GM18508 (cell line): ENCODE measurements at regions not wholly inside any gene's neighbourhood (a gene's known extent, or its start where the extent isn't known, plus 50 kb on each side); places are given as distances from the start of the nearest gene placed in this dataset.
A peak's percentile ranks its signal among the peaks of the same experiment; 100 is the strongest.

ENCODE experiments used
- ATAC-seq: cut with Tn5 transposase; IDR thresholded peaks from one replicate; pipeline ENCODE4 v1.9.1; 2021; ENCODE audit warnings: moderate number of reproducible peaks; ENCODE audit not compliant: insufficient read depth, unreplicated experiment

DNA sequence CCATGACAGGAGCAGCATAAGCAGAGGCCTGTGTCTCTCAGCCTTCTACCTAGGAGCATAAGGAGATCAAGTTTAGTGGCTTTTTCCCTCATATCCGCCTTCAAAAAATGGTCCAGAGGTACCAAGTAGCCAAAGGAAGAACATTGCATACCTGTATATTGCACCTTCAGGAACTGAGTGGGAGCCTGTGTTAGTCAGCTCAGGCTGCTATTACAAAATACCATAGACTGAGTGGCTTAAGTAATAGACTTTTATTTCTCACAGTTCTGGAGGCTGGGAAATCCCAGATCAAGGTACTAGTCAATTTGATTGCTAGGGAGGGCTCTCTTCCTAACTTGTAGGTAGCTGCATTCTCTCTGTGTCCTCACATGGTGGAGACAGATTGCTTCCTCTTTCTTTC lies 597.4 kb upstream of the PTGER4 start:
- ATAC-seq: no peak

DNA sequence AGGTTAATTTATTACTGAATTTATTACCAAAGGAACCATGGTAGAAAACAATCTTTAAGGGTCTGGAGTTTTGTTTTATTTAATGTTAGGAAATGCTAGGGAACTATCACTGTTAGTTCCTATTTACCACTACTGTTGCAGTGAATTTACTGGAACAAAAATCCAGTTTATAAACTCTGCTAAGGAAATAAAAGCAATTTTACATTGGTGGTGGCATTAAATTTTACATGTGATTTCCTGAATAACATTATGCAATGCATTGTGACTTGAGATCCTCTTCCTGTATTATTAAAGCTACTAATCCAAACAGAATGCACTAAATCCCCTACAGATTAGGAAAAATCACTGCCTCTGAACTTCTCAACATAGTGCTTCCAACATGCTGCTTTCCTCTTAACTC lies 599.5 kb upstream of the PTGER4 start:
- ATAC-seq: no peak

DNA sequence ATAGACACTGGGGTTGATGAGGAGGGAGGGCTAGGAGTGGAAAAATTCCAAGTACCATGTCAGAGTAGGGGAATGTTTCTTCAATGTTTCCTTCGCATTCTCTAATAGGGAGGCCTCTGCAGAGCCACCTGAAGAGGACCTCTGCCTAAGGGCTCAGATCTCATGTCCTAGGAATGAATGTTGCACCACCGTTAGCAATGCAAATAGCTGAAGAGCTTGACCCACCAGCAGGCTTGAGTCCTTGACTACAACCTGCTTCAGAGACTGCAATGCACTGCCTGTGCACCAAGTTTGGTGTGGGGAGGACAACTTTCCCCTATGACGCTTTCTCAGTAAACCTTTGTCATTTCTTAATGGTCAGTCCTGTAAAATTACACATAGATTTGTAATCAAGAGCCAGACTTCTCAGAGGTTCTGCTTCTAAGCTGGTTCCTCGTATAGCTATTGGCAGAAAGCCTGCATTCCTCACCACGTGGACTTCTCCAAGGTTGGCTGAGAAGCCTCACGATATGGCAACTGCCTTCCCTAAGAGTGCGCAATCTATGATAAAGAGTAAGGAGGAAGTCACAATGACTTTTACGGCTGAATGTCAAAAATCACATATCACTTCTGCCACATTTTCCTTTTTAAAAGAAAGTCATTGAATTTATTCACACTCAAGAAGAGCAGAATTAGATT lies 600.7 kb upstream of the PTGER4 start:
- no peak for ATAC-seq

DNA sequence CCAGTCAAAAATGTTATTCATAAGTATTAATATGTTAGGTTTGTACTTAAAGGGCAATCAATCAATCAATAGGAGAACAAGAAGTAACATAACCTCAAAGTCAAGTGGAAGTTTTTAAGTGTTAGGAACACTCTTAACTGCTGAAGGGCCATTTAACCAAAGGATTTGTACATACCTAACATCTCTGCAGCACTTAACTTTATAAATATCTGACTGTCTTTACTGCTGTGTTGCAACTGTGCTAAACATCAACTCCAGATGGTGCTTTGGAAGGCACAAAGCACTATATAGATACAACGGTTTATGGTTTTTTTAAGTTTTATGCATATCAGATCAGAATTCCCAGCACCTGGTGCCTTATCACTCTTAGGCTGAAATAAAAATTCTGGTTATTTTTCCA lies 604.9 kb upstream of the PTGER4 start:
- ATAC-seq: no peak

DNA sequence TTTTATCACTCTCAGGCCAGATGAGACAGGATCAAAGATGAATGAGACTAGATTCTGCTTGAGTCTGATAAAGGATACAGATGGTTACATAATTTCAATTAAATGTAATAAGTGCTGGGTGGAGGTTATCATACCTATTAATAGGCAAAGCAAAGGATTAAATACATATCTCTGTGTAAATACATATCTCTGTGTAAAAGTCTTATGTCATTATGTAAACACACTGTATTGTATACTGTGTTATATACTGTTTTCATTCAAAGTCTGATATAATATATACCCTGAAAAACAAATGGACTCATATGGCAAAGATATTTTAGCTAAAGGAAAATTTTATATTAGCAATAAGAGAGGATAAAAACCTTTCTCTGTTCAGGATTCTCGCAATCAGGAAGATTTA lies 605.8 kb upstream of the PTGER4 start:
- ATAC-seq: no peak

DNA sequence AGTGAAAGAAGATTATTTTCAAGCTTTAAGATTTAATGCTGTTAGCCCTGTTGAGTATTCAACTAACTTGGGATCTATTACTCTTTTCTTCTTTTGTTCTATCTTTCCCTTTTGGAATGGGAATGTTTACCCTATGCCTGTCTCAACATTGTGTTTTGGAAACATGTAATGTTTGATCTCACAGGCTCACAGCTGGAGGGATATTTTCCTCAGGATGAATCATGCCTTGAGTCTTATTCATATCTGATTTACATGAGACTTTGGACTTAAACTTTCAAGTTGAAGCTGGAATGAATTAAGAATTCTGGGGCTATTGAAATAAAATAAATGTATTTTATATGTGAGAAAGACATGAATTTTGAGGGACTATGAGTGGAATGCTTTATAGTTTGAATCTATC lies 607.8 kb upstream of the PTGER4 start:
- ATAC-seq: no peak

DNA sequence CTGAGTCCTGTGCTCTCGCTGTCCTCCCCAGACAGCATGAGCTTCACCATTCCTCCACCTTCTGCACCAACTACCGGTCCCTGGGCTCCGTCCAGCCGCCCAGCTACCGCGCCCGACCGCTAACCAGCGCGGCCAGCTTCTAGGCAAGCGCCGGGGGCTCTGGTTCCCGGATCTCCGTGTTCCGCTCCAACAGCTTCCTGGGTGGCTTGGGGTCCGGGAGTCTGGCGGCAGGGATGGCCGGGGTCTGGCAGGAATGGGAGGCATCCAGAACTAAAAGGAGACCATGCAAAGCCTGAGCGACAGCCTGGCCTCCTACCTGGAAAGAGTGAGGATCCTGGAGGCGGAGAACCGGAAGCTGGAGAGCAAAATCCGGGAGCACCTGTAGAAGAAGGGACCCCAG lies 613.1 kb upstream of the PTGER4 start:
- no peak for ATAC-seq

DNA sequence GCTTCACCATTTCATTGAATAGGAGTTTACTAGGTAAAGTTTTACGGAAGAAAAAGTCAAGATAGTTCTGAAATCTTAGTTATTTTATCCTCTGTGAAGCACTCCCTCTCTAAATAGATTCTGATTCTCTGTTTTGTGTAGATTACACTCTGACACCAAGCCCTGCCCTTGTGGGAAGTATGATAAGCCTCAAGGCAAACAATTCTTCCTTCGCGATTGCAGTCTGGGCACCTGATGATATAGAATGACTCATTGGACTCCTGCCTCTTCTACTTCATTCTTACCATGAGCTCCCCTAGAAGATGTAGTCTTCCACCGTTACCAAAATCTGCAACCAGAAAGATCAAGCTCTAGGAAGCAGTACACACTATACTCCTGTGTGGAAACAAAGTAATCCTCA lies 626.9 kb upstream of the PTGER4 start:
- no peak for ATAC-seq

DNA sequence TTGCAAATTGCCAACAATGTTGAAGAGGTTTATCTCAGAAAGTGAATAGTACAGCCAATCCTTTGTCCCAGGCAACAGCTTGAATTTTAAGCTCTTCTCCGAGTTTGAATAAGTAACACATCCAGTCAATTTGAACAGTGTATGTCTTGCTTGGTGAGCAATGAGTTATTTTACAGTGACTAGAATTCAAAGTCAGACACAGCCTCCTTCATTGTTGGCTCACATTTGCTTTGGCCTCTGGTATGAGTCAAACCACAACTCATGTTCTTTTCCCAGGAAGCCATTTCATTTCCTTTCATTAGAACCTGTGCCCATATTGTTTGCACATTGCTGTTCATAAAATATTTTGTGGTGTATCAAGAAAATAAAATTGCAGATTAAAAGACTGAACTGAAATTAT lies 622.0 kb upstream of the DAB2 start:
- no peak for ATAC-seq

DNA sequence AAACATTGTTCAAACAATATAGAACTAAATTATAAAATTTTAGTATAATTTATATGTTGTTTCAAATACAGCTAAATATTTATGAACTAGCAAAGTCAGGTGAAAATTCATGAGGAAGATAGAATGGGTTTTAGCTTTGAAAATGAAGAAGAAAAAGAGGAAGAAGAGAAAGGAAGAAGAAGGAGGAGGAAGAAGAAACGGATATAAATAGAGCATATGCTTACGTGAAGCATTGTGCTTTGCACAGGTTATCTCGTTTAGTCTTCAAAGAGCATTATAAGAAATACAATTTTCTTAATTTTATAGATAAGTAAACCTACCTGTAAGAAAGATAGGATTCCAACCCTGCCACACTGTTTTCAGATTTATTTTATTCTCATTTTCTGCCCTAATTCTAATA lies 620.6 kb upstream of the DAB2 start:
- ATAC-seq: no peak

DNA sequence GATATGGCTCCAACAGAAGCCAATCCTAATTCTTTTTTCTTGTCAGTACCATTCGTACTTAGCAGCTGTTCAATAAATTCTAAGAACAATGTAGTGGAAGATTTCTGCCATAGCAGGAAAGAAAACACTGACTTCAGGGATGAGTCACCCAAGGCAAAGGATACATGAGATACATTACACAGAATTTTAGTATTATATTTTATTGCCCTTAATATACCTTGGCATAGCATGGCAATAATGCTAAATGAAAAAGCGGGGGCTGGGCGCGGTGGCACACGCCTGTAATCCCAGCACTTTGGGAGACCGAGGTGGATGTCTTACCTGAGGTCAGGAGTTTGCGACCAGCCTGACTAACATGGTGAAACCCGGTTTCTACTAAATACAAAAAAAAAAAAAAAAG lies 619.1 kb upstream of the DAB2 start:
- ATAC-seq: no peak

DNA sequence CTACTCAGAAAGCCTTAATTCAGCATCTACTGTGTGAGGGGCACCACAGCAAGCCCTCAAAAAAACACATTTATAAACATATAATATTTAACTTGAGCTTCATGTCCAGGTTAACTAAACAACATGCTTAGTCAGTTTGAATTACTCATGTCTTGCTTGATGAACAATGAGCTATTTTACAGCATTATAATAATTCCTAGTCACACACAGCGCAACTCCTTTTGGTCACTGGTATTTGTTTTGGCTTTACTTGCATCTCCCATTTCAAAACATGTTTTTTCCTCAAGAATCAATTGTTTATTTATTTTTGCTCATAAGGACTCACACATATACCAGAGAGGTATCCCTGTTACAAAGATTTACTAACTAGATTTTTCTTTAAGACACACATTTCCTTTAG lies 616.7 kb upstream of the DAB2 start:
- no peak for ATAC-seq

DNA sequence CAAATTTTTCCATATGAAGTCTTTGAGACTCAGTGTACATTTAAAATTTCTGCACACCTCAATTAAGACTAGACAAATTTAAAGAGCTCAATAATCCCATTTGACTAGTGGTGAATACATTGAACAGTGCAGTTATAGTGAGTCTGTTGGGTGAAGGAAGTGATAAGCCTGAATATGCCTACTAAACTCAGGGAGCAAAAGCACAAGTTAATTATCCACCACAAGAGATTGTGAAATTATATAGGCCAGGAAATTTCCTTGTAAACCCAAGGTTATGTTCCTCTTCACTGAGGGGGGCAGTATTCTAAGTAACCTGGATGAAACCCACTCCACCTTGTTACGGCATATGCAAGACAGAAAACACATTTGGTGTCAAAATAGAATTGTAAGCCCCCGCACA lies 612.9 kb upstream of the DAB2 start:
- ATAC-seq: no peak

DNA sequence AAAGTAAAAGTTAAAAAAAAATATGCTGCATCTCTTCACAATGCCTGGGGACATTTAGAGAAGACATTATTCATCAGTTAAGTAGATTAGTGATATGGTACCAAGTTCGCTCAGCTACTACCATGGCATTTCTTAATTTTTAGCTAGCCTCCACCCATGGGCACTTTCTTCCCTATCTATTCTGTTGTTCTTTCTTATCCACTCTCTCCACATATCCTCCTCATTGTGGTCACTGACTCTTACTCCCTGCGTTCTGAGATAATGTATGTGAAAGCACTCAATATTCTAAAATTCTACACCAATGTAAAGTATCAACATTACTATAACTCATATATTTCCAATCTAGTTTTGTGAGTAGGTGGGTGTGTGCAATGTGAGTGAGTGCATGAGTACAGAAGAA lies 609.7 kb upstream of the DAB2 start:
- ATAC-seq: no peak

DNA sequence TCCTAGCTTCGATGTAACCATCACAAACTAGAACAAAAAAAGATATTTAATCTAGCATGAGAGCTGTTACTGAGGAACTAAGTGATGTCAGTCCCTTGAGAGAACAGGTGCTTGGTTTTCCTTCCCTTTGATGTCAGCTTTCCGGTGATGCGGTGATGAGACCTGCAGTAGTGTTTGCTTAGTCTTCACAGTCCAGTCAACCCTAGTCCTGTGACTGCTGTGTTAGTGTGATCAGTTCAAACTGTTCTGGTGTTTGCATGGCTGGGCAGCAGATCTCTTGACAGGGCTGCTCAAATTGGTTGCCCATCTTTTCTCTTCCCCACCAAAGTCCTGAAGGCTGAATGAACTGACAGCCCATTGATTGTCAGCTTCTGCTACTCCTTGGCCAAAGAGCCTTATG lies 608.6 kb upstream of the DAB2 start:
- peak; percentile 77 for ATAC-seq

DNA sequence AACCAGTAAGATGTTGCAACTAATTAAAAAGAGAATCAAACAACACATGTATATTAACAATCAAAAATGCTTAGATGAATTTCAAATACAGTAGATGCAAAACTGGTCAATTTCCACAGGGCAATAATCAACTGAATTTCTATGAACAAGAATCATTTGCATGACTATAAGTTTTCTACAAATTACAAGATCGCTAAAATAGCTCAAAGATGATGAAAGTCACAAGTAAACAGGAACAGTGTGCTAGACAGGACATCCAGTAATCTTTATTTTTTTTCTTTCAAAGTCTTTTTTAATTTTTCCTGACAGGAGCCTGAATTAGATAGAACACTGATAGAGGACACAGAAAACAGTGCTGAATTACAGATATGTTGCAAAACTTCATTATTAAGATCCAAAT lies 608.2 kb upstream of the DAB2 start:
- no peak for ATAC-seq

DNA sequence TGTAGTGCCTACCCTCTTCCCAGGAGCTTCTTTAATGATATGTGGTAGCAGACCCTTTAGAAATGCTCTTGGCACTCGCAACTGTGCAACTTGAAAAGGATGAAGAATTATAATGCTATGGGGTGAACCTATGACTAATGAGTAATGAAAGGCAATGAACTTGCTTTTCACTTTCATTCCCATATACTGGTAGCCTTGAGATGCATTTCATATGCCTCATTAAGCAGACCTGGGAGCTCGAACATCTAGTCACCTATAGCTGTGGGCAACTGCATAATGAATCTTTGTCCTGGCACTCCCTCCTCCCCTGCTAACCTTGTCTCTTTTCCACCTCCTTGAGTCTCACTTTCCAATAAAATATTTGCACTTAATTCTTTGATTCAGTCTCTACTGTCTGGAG lies 605.9 kb upstream of the DAB2 start:
- no peak for ATAC-seq

DNA sequence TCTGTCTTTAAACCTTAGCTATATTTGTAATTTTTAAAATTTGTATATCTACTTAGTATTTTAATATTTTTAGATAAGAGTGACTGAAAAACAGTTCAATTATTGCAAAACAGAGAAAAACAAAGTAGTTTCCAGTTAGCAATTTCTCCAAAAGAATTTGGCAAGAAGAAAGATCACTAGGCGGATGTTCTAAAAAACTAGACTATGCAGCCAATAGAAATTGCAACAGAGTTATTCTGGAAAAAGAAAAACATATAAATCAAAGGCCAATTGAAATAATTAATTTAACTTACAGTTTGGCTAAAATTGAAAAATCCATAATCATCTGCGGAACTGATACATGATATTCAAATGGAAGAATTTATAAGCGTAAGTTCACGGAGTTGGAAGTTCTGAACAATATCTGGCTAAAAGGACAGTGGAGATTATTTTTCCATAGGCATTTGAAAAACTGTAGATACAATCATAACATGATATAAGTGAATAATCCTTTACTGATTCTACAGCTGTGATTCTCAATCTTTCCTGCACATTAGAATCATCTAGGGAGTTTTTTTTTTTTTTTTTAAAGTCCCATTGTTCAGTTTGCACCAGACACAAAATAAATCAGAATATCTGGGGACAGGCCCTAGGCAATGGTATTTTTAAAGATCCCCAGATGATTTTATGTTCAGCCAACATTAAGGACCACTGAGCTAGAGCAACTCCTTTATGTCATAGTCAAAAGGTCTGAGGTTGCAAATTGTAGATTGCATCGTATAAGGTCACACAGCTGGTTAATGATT lies 605.1 kb upstream of the DAB2 start:
- no peak for ATAC-seq

DNA sequence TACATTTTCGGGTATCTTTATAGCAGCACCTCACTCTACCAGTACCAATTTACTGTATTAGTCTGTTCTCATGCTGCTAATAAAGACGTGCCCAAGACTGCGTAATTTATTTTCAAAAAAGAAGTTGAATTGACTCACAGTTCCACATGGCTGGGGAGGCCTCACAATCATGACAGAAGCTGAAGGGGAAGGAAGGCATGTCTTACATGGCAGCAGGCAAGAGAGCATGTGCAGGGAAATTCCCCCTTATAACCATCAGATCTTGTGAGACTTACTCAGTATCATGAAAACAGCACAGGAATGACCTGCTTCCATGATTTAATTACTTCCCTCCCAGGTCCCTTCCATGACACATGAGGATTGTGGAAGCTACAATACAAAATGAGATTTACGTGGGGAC lies 602.6 kb upstream of the DAB2 start:
- ATAC-seq: no peak

DNA sequence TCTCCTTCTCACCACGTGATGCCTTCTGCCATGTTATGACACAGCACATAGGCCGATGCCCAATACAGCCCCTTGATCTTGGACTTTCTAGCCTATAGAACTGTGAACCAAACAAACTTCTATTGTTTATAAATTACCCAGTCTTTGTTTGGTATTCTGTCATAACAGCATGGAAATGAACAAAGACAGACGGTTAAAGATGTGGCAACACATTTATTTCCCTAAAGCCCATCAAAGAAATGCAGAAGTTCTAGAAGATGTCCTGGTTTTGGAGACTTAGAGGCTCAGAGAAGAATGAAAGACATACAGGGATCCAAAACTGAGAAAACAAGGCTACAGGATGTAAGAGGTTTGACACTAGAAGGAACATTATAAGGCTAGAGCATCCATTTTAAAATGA lies 600.8 kb upstream of the DAB2 start:
- ATAC-seq: no peak

DNA sequence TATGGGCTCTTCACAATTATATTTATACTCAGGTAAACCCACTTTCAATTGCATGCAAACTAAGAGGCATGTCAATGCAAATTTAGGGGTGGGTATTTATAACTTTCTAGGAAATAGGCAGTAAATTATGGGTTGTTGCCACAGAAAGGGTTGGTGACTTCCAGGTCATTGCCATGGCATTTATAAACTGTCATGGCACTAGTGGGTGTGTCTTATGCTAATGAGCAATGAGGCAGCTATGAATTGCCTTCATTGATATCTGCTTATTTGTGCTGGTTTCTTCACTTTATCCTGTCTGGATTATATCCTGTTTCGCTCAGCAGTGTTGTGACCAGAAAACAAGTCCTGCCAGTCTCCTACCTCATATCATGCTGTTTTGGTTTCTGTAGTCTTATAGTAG lies 597.3 kb upstream of the DAB2 start:
- ATAC-seq: no peak

DNA sequence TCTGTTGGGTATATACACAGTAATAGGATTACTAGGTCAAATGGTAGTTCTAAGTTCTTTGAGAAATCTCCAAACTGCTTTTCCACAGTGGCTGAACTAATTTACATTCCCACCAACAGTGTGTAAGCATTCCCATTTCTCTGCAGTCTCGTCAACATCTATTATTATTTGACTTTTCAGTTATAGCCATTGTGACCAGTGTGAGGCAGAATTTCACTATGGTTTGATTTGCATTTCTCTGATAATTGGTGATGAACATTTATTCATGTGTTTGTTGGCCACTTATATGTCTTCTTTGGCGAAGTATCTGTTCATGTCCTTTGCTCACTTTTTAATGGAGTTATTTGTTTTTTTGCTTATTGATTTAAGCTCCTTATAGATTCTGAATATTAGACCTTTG lies 596.2 kb upstream of the DAB2 start:
- no peak for ATAC-seq
